AG09319 (cell line): ENCODE measurements at regions not wholly inside any gene's neighbourhood (a gene's known extent, or its start where the extent isn't known, plus 50 kb on each side); places are given as distances from the start of the nearest gene placed in this dataset.

Experiments used
- DNase-seq: peaks from one replicate; pipeline ENCODE4 v3.0.0-alpha.2; 2010; ENCODE audit warnings: low read depth; ENCODE audit errors: extremely low read depth
- CTCF ChIP-seq: IDR thresholded peaks from 2 replicates; pipeline ENCODE4 v1.5.1; 2011; ENCODE audit warnings: low read depth, mild to moderate bottlenecking, inconsistent platforms, low read length, moderate library complexity

- no peak for TF ChIP-seq CTCF
- no peak for DNase-seq
Observed at GRCh38 chr21:15190837-15191236, 126.0 kb upstream of the NRIP1 start.

GRCh38 chr21:15191342-15191741 is 126.5 kb upstream of the NRIP1 start:
- DNase-seq: no peak

GRCh38 chr21:15192243-15192642 is 127.4 kb upstream of the NRIP1 start:
- no peak for DNase-seq
- no peak for TF ChIP-seq CTCF

More at GRCh38 chr21:15191342-15191741, 126.5 kb upstream of the NRIP1 start:
- TF ChIP-seq CTCF: no peak

GRCh38 chr21:15193937-15194336 is 129.1 kb upstream of the NRIP1 start:
- TF ChIP-seq CTCF: no peak

GRCh38 chr21:15195104-15195503 is 130.3 kb upstream of the NRIP1 start:
- DNase-seq: no peak
- no peak for TF ChIP-seq CTCF

More at GRCh38 chr21:15193937-15194336, 129.1 kb upstream of the NRIP1 start:
- no peak for DNase-seq

GRCh38 chr21:15195768-15196167 is 131.0 kb upstream of the NRIP1 start:
- DNase-seq: no peak
- no peak for TF ChIP-seq CTCF

GRCh38 chr21:15197696-15198095 is 132.9 kb upstream of the NRIP1 start:
- no peak for DNase-seq
- no peak for TF ChIP-seq CTCF
